Amniotic epithelial cell (primary cell): ENCODE measurements at regions not wholly inside any gene's neighbourhood (a gene's known extent, or its start where the extent isn't known, plus 50 kb on each side); places are given as distances from the start of the nearest gene placed in this dataset.
"Not testable (repeated sequence)": the region's sequence is repeated elsewhere in the genome, so short reads cannot be mapped to it uniquely, and the experiment has no call there.

Source experiments
- DNase-seq: peaks from one replicate; pipeline ENCODE4 v3.0.0-alpha.2; 2010; ENCODE audit warnings: low read depth

- peak; percentile 60 for DNase-seq
Observed at GRCh38 chr9:74001382-74001781, 495.8 kb upstream of the RORB start.

- peak; percentile 59 for DNase-seq
Observed at GRCh38 chr9:74006935-74007334, 490.2 kb upstream of the RORB start.

GRCh38 chr9:74007833-74008232, 489.3 kb upstream of the RORB start:
- no peak for DNase-seq

- DNase-seq = no peak
Observed at GRCh38 chr9:74016004-74016403, 481.1 kb upstream of the RORB start.

- DNase-seq = peak; percentile 96
Observed at GRCh38 chr9:74025402-74025925, 471.7 kb upstream of the RORB start.

- DNase-seq = no peak
Observed at GRCh38 chr9:74032421-74032820, 464.7 kb upstream of the RORB start.

- peak; percentile 22 for DNase-seq
Observed at GRCh38 chr9:74035786-74036185, 461.3 kb upstream of the RORB start.

- DNase-seq = peak; percentile 77
Observed at GRCh38 chr9:74036549-74037231, 460.4 kb upstream of the RORB start.

- no peak for DNase-seq
Observed at GRCh38 chr9:74037274-74037673, 459.9 kb upstream of the RORB start.

- no peak for DNase-seq
Observed at GRCh38 chr9:74041588-74041987, 455.5 kb upstream of the RORB start.

- DNase-seq = no peak
Observed at GRCh38 chr9:74044844-74045243, 452.3 kb upstream of the RORB start.

GRCh38 chr9:74056023-74056422, 441.1 kb upstream of the RORB start:
- no peak for DNase-seq

- not testable (repeated sequence) for DNase-seq
Observed at GRCh38 chr9:74057051-74057450, 440.1 kb upstream of the RORB start.

- DNase-seq = no peak
Observed at GRCh38 chr9:74064702-74065101, 432.4 kb upstream of the RORB start.

- no peak for DNase-seq
Observed at GRCh38 chr9:74066128-74066527, 431.0 kb upstream of the RORB start.

- DNase-seq = no peak
Observed at GRCh38 chr9:74066605-74067004, 430.5 kb upstream of the RORB start.

GRCh38 chr9:74071502-74071901, 425.6 kb upstream of the RORB start:
- DNase-seq = no peak

GRCh38 chr9:74073897-74074296, 423.2 kb upstream of the RORB start:
- no peak for DNase-seq

GRCh38 chr9:74078647-74079046, 418.5 kb upstream of the RORB start:
- peak; percentile 88 for DNase-seq

- not testable (repeated sequence) for DNase-seq
Observed at GRCh38 chr9:74080652-74081051, 416.5 kb upstream of the RORB start.

GRCh38 chr9:74083681-74084433, 413.3 kb upstream of the RORB start:
- DNase-seq = no peak

- not testable (repeated sequence) for DNase-seq
Observed at GRCh38 chr9:74085384-74086037, 411.6 kb upstream of the RORB start.

- DNase-seq = not testable (repeated sequence)
Observed at GRCh38 chr9:74090921-74091320, 406.2 kb upstream of the RORB start.
